SU-DHL-6 (cell line): ENCODE measurements at regions not wholly inside any gene's neighbourhood (a gene's known extent, or its start where the extent isn't known, plus 50 kb on each side); places are given as distances from the start of the nearest gene placed in this dataset.

ENCODE experiments used
- CTCF ChIP-seq: fragments of 200-600 bp; sonication (generic); IDR thresholded peaks from one replicate; pipeline ENCODE4 v1.5.1; 2017; ENCODE audit warnings: antibody characterized with exemption, mild to moderate bottlenecking, low read length, moderate library complexity; ENCODE audit not compliant: insufficient read depth, poor library complexity, severe bottlenecking
- EZH2phosphoT487 ChIP-seq: fragments of 200-600 bp; sonication (generic), shearing (Covaris generic); conservative IDR thresholded peaks from 2 replicates; pipeline ENCODE4 v1.6.1; 2018; ENCODE audit warnings: mild to moderate bottlenecking, antibody characterized with exemption, low read length, moderate library complexity, mixed read lengths

GRCh38 chr2:8418721-8419120, 263.1 kb upstream of the ID2 start:
- TF ChIP-seq CTCF (no peak), EZH2phosphoT487 (no peak)
